ENCODE measurements at regions not wholly inside any gene's neighbourhood (a gene's known extent, or its start where the extent isn't known, plus 50 kb on each side); places are given as distances from the start of the nearest gene placed in this dataset.

DNA sequence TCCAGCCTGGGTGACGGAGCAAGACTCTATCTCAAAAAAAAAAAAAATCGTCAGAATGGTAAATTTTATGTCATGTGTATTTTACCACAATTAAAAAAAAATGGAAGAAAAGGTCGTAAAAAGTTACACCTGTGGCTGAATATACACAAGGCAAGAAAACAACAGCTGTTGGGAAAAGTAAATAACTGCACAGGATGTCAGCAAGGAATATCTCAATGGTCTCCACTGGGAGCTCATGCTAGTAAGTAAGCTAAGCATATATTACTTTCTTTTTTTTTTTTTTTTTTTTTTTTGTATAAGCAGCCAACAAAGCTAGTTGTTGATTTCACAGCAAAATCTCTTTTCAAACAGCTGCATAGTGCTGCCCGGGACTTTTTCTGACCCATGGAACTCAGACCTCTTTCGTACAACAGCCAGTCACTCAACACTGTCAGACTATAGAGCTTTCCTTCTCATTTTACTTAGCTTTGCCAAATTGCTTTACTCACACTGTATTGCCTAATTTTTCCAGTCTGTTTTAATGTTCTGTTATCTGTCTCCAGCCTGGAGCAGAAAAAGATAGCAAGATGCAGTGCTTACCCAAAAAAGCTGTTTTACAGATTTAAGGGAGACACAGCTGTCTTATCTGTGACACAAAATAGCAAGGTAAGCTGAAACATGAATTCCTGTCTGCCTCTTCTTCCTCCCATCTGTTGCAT, 175.9 kb downstream of the ENC1 start:
- TF ChIP-seq, protein P1, sequence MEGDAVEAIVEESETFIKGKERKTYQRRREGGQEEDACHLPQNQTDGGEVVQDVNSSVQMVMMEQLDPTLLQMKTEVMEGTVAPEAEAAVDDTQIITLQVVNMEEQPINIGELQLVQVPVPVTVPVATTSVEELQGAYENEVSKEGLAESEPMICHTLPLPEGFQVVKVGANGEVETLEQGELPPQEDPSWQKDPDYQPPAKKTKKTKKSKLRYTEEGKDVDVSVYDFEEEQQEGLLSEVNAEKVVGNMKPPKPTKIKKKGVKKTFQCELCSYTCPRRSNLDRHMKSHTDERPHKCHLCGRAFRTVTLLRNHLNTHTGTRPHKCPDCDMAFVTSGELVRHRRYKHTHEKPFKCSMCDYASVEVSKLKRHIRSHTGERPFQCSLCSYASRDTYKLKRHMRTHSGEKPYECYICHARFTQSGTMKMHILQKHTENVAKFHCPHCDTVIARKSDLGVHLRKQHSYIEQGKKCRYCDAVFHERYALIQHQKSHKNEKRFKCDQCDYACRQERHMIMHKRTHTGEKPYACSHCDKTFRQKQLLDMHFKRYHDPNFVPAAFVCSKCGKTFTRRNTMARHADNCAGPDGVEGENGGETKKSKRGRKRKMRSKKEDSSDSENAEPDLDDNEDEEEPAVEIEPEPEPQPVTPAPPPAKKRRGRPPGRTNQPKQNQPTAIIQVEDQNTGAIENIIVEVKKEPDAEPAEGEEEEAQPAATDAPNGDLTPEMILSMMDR (IDR thresholded peaks at IDR 0.05; ENCODE audit: control extremely low read depth in 1 of 3, insufficient read depth in 1 of 3, low read depth in 1 of 3, low read length in 3 of 3): no peak
- TF ChIP-seq, protein P2, sequence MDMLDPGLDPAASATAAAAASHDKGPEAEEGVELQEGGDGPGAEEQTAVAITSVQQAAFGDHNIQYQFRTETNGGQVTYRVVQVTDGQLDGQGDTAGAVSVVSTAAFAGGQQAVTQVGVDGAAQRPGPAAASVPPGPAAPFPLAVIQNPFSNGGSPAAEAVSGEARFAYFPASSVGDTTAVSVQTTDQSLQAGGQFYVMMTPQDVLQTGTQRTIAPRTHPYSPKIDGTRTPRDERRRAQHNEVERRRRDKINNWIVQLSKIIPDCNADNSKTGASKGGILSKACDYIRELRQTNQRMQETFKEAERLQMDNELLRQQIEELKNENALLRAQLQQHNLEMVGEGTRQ (IDR thresholded peaks at IDR 0.05; ENCODE audit: low read length): no peak
- no peak for TF ChIP-seq RBBP5 (IDR thresholded peaks at IDR 0.05; ENCODE audit: borderline replicate concordance, low read depth, low read length)
- TF ChIP-seq YY1 (IDR thresholded peaks at IDR 0.05; ENCODE audit: low read depth, low read length): no peak
- TF ChIP-seq ZNF274 (IDR thresholded peaks at IDR 0.05; ENCODE audit: borderline replicate concordance, extremely low read depth, low read length): no peak
- TF ChIP-seq POLR2A (IDR thresholded peaks at IDR 0.05; ENCODE audit: control extremely low read depth in 1 of 2, low read depth in 2 of 2, low read length in 2 of 2): no peak
- TF ChIP-seq EP300 (IDR thresholded peaks at IDR 0.05; ENCODE audit: borderline replicate concordance in 1 of 2, low read depth in 2 of 2, low read length in 2 of 2): no peak
- TF ChIP-seq BCL11A (IDR thresholded peaks at IDR 0.05; ENCODE audit: low read depth in 2 of 2, low read length in 2 of 2): no peak
- no peak for TF ChIP-seq EZH2 (IDR thresholded peaks at IDR 0.05; ENCODE audit: low read depth, low read length, severe bottlenecking)
- TF ChIP-seq SIN3A (conservative IDR thresholded peaks at IDR 0.05 in 1 of 2, IDR thresholded peaks at IDR 0.05 in 1 of 2; ENCODE audit: low read depth in 1 of 2, low read length in 2 of 2): no peak
- TF ChIP-seq, protein P3, sequence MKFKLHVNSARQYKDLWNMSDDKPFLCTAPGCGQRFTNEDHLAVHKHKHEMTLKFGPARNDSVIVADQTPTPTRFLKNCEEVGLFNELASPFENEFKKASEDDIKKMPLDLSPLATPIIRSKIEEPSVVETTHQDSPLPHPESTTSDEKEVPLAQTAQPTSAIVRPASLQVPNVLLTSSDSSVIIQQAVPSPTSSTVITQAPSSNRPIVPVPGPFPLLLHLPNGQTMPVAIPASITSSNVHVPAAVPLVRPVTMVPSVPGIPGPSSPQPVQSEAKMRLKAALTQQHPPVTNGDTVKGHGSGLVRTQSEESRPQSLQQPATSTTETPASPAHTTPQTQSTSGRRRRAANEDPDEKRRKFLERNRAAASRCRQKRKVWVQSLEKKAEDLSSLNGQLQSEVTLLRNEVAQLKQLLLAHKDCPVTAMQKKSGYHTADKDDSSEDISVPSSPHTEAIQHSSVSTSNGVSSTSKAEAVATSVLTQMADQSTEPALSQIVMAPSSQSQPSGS (IDR thresholded peaks at IDR 0.05; ENCODE audit: low read length): no peak
- TF ChIP-seq PHF8 (conservative IDR thresholded peaks at IDR 0.05; ENCODE audit: low read depth, low read length): no peak
- no peak for TF ChIP-seq SIRT6 (IDR thresholded peaks at IDR 0.05; ENCODE audit: low read length)
